Vagina (tissue), 2 donors: ENCODE measurements at regions not wholly inside any gene's neighbourhood (a gene's known extent, or its start where the extent isn't known, plus 50 kb on each side); places are given as distances from the start of the nearest gene placed in this dataset.

Experiments used
- DNase-seq, 2 donors: peaks; one replicate each; pipeline ENCODE4 v3.0.0-alpha.2; 2017; ENCODE audit errors: extremely low spot score in 2 of 2
- H3K27ac ChIP-seq: fragments of 200-600 bp; sonication (generic); one replicate; pipeline ENCODE4 v1.5.1; 2019
- H3K27me3 ChIP-seq: fragments of 200-600 bp; sonication (generic); one replicate; pipeline ENCODE4 v1.5.1; 2019
- H3K36me3 ChIP-seq, 2 donors: fragments of 200-600 bp; sonication (generic); one replicate each; pipeline ENCODE4 v1.5.1; 2017 to 2019
- H3K4me1 ChIP-seq: fragments of 200-600 bp; sonication (generic); one replicate; pipeline ENCODE4 v1.5.1; 2019
- H3K4me3 ChIP-seq, 2 donors: fragments of 200-600 bp; sonication (generic); 1 replicate in 1 of 2; 2 replicates in 1 of 2; pipeline ENCODE4 v1.5.1; 2016 to 2019
- H3K9me3 ChIP-seq: fragments of 200-600 bp; sonication (generic); one replicate; pipeline ENCODE4 v1.5.1; 2019
- CTCF ChIP-seq, 3 experiments: fragments of 450-650 bp in 2 of 3; fragments of 200-600 bp in 1 of 3; sonication (generic) in 1 of 3; IDR thresholded peaks; one replicate each; pipeline ENCODE4 v1.5.1; 2017 to 2019; ENCODE audit warnings: antibody characterized with exemption in 3 of 3, mild to moderate bottlenecking in 2 of 3, moderate library complexity in 2 of 3
- POLR2A ChIP-seq, 2 donors: fragments of 450-650 bp; IDR thresholded peaks; one replicate each; pipeline ENCODE4 v1.6.1; 2017; ENCODE audit warnings: antibody characterized with exemption in 2 of 2, mild to moderate bottlenecking in 2 of 2, moderate library complexity in 2 of 2
- POLR2AphosphoS5 ChIP-seq, 2 donors: sonication (generic); formaldehyde crosslinking; IDR thresholded peaks; one replicate each; pipeline ENCODE4 v1.9.0; 2017; ENCODE audit warnings: antibody characterized with exemption in 2 of 2, mild to moderate bottlenecking in 2 of 2, low read depth in 1 of 2; ENCODE audit not compliant: insufficient read depth in 1 of 2
- intact Hi-C: fragments of 100-400 bp; cut with DNase I; formaldehyde crosslinking; loops from one replicate; pipeline ENCODE4 v1.15.1; 2023

GRCh38 chr2:158917121-158917520, 51.3 kb upstream of the TANC1 start:
- intact Hi-C loops, result no loop called here
- Histone ChIP-seq H3K27me3 (no peaks in the 10 kb centered on the region), H3K36me3 (no peaks in the 10 kb centered on the region), H3K4me3 (no peak overlapping the region), H3K9me3 (no peaks in the 10 kb centered on the region), H3K27ac (no peak overlapping the region), H3K4me1 (peaks cover under 1% of the 10 kb centered on the region)
- no peak for TF ChIP-seq CTCF (IDR thresholded peaks at IDR 0.05)
- TF ChIP-seq POLR2AphosphoS5 (IDR thresholded peaks at IDR 0.05; ENCODE audit: insufficient read depth in 1 of 2, low read depth in 1 of 2), result no peak
- TF ChIP-seq POLR2A (IDR thresholded peaks at IDR 0.05), result no peak
- DNase-seq, result no peak

DNA sequence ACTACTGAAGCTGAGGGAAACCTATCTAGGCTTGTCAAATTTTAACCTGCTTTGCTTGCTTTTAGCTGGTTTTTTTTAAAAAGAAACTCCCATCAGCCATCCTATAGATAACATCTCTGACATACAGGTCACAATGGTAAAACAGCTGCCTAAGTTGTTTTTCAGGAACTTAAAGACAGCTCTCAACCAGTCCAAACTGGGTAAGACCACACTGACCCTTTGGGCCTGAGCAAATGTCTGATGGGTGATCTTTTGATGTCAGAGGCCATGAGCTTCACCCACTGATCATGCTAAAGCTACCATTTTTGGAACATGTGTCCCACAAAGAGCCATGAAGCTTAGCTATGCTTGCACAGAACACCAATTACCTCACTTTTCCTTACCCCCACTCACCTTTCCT, 50.0 kb upstream of the TANC1 start:
- DNase-seq, result no peak
- peaks cover 14% of the 10 kb centered on the region for H3K4me1 ChIP-seq
- no peaks in the 10 kb centered on the region for H3K9me3 ChIP-seq
- no peak overlapping the region for H3K27ac ChIP-seq
- TF ChIP-seq CTCF (IDR thresholded peaks at IDR 0.05), result no peak
- TF ChIP-seq POLR2AphosphoS5 (IDR thresholded peaks at IDR 0.05; ENCODE audit: insufficient read depth in 1 of 2, low read depth in 1 of 2), result no peak
- TF ChIP-seq POLR2A (IDR thresholded peaks at IDR 0.05), result no peak
- intact Hi-C loops, result no loop called here
- no peak overlapping the region for H3K4me3 ChIP-seq
- no peaks in the 10 kb centered on the region for H3K27me3 ChIP-seq
- H3K36me3 ChIP-seq, result no peaks in the 10 kb centered on the region
